ENCODE measurements at regions not wholly inside any gene's neighbourhood (a gene's known extent, or its start where the extent isn't known, plus 50 kb on each side); places are given as distances from the start of the nearest gene placed in this dataset.

DNA sequence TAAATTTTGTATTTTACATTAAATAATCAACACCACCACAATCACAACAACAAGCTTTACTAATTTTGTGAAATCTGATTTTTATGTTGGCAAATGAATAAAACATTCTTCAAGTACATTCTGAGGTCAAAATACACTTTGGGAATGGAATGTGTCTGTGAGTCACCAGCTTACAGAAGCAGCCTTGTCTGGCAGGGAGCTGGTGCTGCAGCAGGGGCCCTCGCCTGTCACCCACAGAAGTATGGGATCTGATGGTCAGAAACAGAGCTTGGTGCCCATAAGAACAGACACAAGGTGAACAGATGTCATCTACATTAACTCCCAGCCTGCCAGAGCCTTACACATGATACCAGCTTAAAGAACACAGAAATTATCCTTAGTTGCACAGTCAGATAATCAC lies 496.9 kb downstream of the CCSER2 start:
- TF ChIP-seq, protein P1, sequence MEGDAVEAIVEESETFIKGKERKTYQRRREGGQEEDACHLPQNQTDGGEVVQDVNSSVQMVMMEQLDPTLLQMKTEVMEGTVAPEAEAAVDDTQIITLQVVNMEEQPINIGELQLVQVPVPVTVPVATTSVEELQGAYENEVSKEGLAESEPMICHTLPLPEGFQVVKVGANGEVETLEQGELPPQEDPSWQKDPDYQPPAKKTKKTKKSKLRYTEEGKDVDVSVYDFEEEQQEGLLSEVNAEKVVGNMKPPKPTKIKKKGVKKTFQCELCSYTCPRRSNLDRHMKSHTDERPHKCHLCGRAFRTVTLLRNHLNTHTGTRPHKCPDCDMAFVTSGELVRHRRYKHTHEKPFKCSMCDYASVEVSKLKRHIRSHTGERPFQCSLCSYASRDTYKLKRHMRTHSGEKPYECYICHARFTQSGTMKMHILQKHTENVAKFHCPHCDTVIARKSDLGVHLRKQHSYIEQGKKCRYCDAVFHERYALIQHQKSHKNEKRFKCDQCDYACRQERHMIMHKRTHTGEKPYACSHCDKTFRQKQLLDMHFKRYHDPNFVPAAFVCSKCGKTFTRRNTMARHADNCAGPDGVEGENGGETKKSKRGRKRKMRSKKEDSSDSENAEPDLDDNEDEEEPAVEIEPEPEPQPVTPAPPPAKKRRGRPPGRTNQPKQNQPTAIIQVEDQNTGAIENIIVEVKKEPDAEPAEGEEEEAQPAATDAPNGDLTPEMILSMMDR (IDR thresholded peaks at IDR 0.05), result no peak
- no peak for TF ChIP-seq POLR2A (IDR thresholded peaks at IDR 0.05)
- no peak for TF ChIP-seq EP300 (IDR thresholded peaks at IDR 0.05)
- TF ChIP-seq POLR2AphosphoS5 (IDR thresholded peaks at IDR 0.05), result no peak
